ENCODE measurements at regions not wholly inside any gene's neighbourhood (a gene's known extent, or its start where the extent isn't known, plus 50 kb on each side); places are given as distances from the start of the nearest gene placed in this dataset.

- Histone ChIP-seq H3K27me3 (ENCODE audit: insufficient read depth, insufficient read length) (no peaks in the 10 kb centered on the region), H3K4me3 (ENCODE audit: insufficient read length, low read depth) (no peak overlapping the region), H3K36me3 (ENCODE audit: insufficient read depth, insufficient read length, low read length) (no peaks in the 10 kb centered on the region), H3K9me3 (ENCODE audit: insufficient read depth, low read length) (no peaks in the 10 kb centered on the region), H3K9ac (ENCODE audit: insufficient read length, low read depth) (no peak overlapping the region), H3K4me1 (ENCODE audit: insufficient read depth, insufficient read length) (no peaks in the 10 kb centered on the region)
- TF ChIP-seq YY1 (IDR thresholded peaks at IDR 0.05; ENCODE audit: insufficient read depth, insufficient read length) (no peak), SUZ12 (IDR thresholded peaks at IDR 0.05; ENCODE audit: extremely low read depth, insufficient read depth, insufficient read length) (no peak), ZNF274 (IDR thresholded peaks at IDR 0.05; ENCODE audit: low read depth, low read length) (no peak)
- DNase-seq (ENCODE audit: low read depth, low spot score): no peak
Measured at GRCh38 chr11:82384308-82384707, 349.4 kb downstream of the FAM181B start.

GRCh38 chr11:82373781-82374542 lies 359.7 kb downstream of the FAM181B start:
- no peak for DNase-seq (ENCODE audit: low read depth, low spot score)

GRCh38 chr11:82365351-82365750 lies 368.3 kb downstream of the FAM181B start:
- no peaks in the 10 kb centered on the region for H3K9me3 ChIP-seq (ENCODE audit: insufficient read depth, low read length)
- H3K4me1 ChIP-seq (ENCODE audit: insufficient read depth, insufficient read length): no peaks in the 10 kb centered on the region
- TF ChIP-seq SUZ12 (IDR thresholded peaks at IDR 0.05; ENCODE audit: extremely low read depth, insufficient read depth, insufficient read length) (no peak), ZNF274 (IDR thresholded peaks at IDR 0.05; ENCODE audit: low read depth, low read length) (no peak), YY1 (IDR thresholded peaks at IDR 0.05; ENCODE audit: insufficient read depth, insufficient read length) (no peak)
- no peak overlapping the region for H3K4me3 ChIP-seq (ENCODE audit: insufficient read length, low read depth)
- no peak overlapping the region for H3K9ac ChIP-seq (ENCODE audit: insufficient read length, low read depth)
- no peaks in the 10 kb centered on the region for H3K36me3 ChIP-seq (ENCODE audit: insufficient read depth, insufficient read length, low read length)
- no peak for DNase-seq (ENCODE audit: low read depth, low spot score)
- no peaks in the 10 kb centered on the region for H3K27me3 ChIP-seq (ENCODE audit: insufficient read depth, insufficient read length)

More at GRCh38 chr11:82373781-82374542, 359.7 kb downstream of the FAM181B start:
- no peak for TF ChIP-seq ZNF274 (IDR thresholded peaks at IDR 0.05; ENCODE audit: low read depth, low read length)
- no peak for TF ChIP-seq YY1 (IDR thresholded peaks at IDR 0.05; ENCODE audit: insufficient read depth, insufficient read length)
- no peak for TF ChIP-seq SUZ12 (IDR thresholded peaks at IDR 0.05; ENCODE audit: extremely low read depth, insufficient read depth, insufficient read length)
- H3K9ac ChIP-seq (ENCODE audit: insufficient read length, low read depth): no peak overlapping the region
- no peaks in the 10 kb centered on the region for H3K9me3 ChIP-seq (ENCODE audit: insufficient read depth, low read length)
- no peaks in the 10 kb centered on the region for H3K4me1 ChIP-seq (ENCODE audit: insufficient read depth, insufficient read length)
- H3K36me3 ChIP-seq (ENCODE audit: insufficient read depth, insufficient read length, low read length): no peaks in the 10 kb centered on the region
- no peak overlapping the region for H3K4me3 ChIP-seq (ENCODE audit: insufficient read length, low read depth)
- no peaks in the 10 kb centered on the region for H3K27me3 ChIP-seq (ENCODE audit: insufficient read depth, insufficient read length)

- no peak for TF ChIP-seq SUZ12 (IDR thresholded peaks at IDR 0.05; ENCODE audit: extremely low read depth, insufficient read depth, insufficient read length)
Measured at GRCh38 chr11:82356316-82356715, 377.3 kb downstream of the FAM181B start.

GRCh38 chr11:82355313-82355823 lies 378.3 kb downstream of the FAM181B start:
- TF ChIP-seq ZNF274 (IDR thresholded peaks at IDR 0.05; ENCODE audit: low read depth, low read length) (no peak), YY1 (IDR thresholded peaks at IDR 0.05; ENCODE audit: insufficient read depth, insufficient read length) (no peak), SUZ12 (IDR thresholded peaks at IDR 0.05; ENCODE audit: extremely low read depth, insufficient read depth, insufficient read length) (no peak)
- Histone ChIP-seq H3K4me3 (ENCODE audit: insufficient read length, low read depth) (no peak overlapping the region), H3K27me3 (ENCODE audit: insufficient read depth, insufficient read length) (no peaks in the 10 kb centered on the region), H3K9ac (ENCODE audit: insufficient read length, low read depth) (no peak overlapping the region), H3K9me3 (ENCODE audit: insufficient read depth, low read length) (no peaks in the 10 kb centered on the region), H3K4me1 (ENCODE audit: insufficient read depth, insufficient read length) (no peaks in the 10 kb centered on the region), H3K36me3 (ENCODE audit: insufficient read depth, insufficient read length, low read length) (no peaks in the 10 kb centered on the region)
- no peak for DNase-seq (ENCODE audit: low read depth, low spot score)

More at GRCh38 chr11:82356316-82356715, 377.3 kb downstream of the FAM181B start:
- no peaks in the 10 kb centered on the region for H3K4me1 ChIP-seq (ENCODE audit: insufficient read depth, insufficient read length)
- H3K27me3 ChIP-seq (ENCODE audit: insufficient read depth, insufficient read length): no peaks in the 10 kb centered on the region
- H3K9ac ChIP-seq (ENCODE audit: insufficient read length, low read depth): no peak overlapping the region
- DNase-seq (ENCODE audit: low read depth, low spot score): no peak
- H3K4me3 ChIP-seq (ENCODE audit: insufficient read length, low read depth): no peak overlapping the region
- H3K36me3 ChIP-seq (ENCODE audit: insufficient read depth, insufficient read length, low read length): no peaks in the 10 kb centered on the region
- H3K9me3 ChIP-seq (ENCODE audit: insufficient read depth, low read length): no peaks in the 10 kb centered on the region

- no peaks in the 10 kb centered on the region for H3K9me3 ChIP-seq (ENCODE audit: insufficient read depth, low read length)
Measured at GRCh38 chr11:82326853-82327252, 406.8 kb downstream of the FAM181B start.

GRCh38 chr11:82321206-82321605 lies 412.5 kb downstream of the FAM181B start:
- H3K9ac ChIP-seq (ENCODE audit: insufficient read length, low read depth): no peak overlapping the region

More at GRCh38 chr11:82326853-82327252, 406.8 kb downstream of the FAM181B start:
- no peak for DNase-seq (ENCODE audit: low read depth, low spot score)
- Histone ChIP-seq H3K27me3 (ENCODE audit: insufficient read depth, insufficient read length) (no peaks in the 10 kb centered on the region), H3K4me3 (ENCODE audit: insufficient read length, low read depth) (no peak overlapping the region), H3K4me1 (ENCODE audit: insufficient read depth, insufficient read length) (no peaks in the 10 kb centered on the region), H3K36me3 (ENCODE audit: insufficient read depth, insufficient read length, low read length) (no peaks in the 10 kb centered on the region), H3K9ac (ENCODE audit: insufficient read length, low read depth) (no peak overlapping the region)
- TF ChIP-seq YY1 (IDR thresholded peaks at IDR 0.05; ENCODE audit: insufficient read depth, insufficient read length) (no peak), SUZ12 (IDR thresholded peaks at IDR 0.05; ENCODE audit: extremely low read depth, insufficient read depth, insufficient read length) (no peak), ZNF274 (IDR thresholded peaks at IDR 0.05; ENCODE audit: low read depth, low read length) (no peak)

More at GRCh38 chr11:82321206-82321605, 412.5 kb downstream of the FAM181B start:
- H3K4me1 ChIP-seq (ENCODE audit: insufficient read depth, insufficient read length): no peaks in the 10 kb centered on the region
- no peaks in the 10 kb centered on the region for H3K27me3 ChIP-seq (ENCODE audit: insufficient read depth, insufficient read length)
- no peak overlapping the region for H3K4me3 ChIP-seq (ENCODE audit: insufficient read length, low read depth)
- no peaks in the 10 kb centered on the region for H3K36me3 ChIP-seq (ENCODE audit: insufficient read depth, insufficient read length, low read length)
- no peaks in the 10 kb centered on the region for H3K9me3 ChIP-seq (ENCODE audit: insufficient read depth, low read length)
- TF ChIP-seq YY1 (IDR thresholded peaks at IDR 0.05; ENCODE audit: insufficient read depth, insufficient read length) (no peak), ZNF274 (IDR thresholded peaks at IDR 0.05; ENCODE audit: low read depth, low read length) (no peak), SUZ12 (IDR thresholded peaks at IDR 0.05; ENCODE audit: extremely low read depth, insufficient read depth, insufficient read length) (no peak)
- DNase-seq (ENCODE audit: low read depth, low spot score): no peak
